GM19023 (cell line): ENCODE measurements at regions not wholly inside any gene's neighbourhood (a gene's known extent, or its start where the extent isn't known, plus 50 kb on each side); places are given as distances from the start of the nearest gene placed in this dataset.
"Not testable (repeated sequence)": the region's sequence is repeated elsewhere in the genome, so short reads cannot be mapped to it uniquely, and the experiment has no call there.

Experiments
- ATAC-seq: cut with Tn5 transposase; IDR thresholded peaks from one replicate; pipeline ENCODE4 v1.9.1; 2021; ENCODE audit warnings: mild to moderate bottlenecking, moderate library complexity; ENCODE audit not compliant: unreplicated experiment

GRCh38 chr16:60074378-60074777 is 1340.3 kb upstream of the GOT2 start:
- no peak for ATAC-seq

GRCh38 chr16:60073376-60073775 is 1339.3 kb upstream of the GOT2 start:
- no peak for ATAC-seq

- ATAC-seq = no peak
Measured at GRCh38 chr16:60064026-60064425, 1329.9 kb upstream of the GOT2 start.

- no peak for ATAC-seq
Measured at GRCh38 chr16:60061396-60061795, 1327.3 kb upstream of the GOT2 start.

- ATAC-seq = no peak
Measured at GRCh38 chr16:60060731-60061130, 1326.6 kb upstream of the GOT2 start.

- no peak for ATAC-seq
Measured at GRCh38 chr16:60059141-60059540, 1325.0 kb upstream of the GOT2 start.

GRCh38 chr16:60041671-60042070 is 1307.6 kb upstream of the GOT2 start:
- ATAC-seq = no peak

- no peak for ATAC-seq
Measured at GRCh38 chr16:60031740-60032139, 1297.6 kb upstream of the GOT2 start.

GRCh38 chr16:60027351-60027750 is 1293.2 kb upstream of the GOT2 start:
- no peak for ATAC-seq

GRCh38 chr16:60013076-60013475 is 1279.0 kb upstream of the GOT2 start:
- no peak for ATAC-seq

GRCh38 chr16:60001523-60001922 is 1267.4 kb upstream of the GOT2 start:
- no peak for ATAC-seq

GRCh38 chr16:59997706-59998105 is 1263.6 kb upstream of the GOT2 start:
- ATAC-seq = no peak

- no peak for ATAC-seq
Measured at GRCh38 chr16:59993101-59993500, 1259.0 kb upstream of the GOT2 start.

- ATAC-seq = no peak
Measured at GRCh38 chr16:59991171-59991570, 1257.1 kb upstream of the GOT2 start.

GRCh38 chr16:59988591-59988990 is 1254.5 kb upstream of the GOT2 start:
- ATAC-seq = no peak

- no peak for ATAC-seq
Measured at GRCh38 chr16:59975953-59976352, 1241.8 kb upstream of the GOT2 start.

- no peak for ATAC-seq
Measured at GRCh38 chr16:59973966-59974365, 1239.8 kb upstream of the GOT2 start.

- ATAC-seq = no peak
Measured at GRCh38 chr16:59971264-59971663, 1237.1 kb upstream of the GOT2 start.

GRCh38 chr16:59964232-59964924 is 1230.3 kb upstream of the GOT2 start:
- no peak for ATAC-seq

- ATAC-seq = no peak
Measured at GRCh38 chr16:59959311-59959710, 1225.2 kb upstream of the GOT2 start.

GRCh38 chr16:59950431-59950830 is 1216.3 kb upstream of the GOT2 start:
- ATAC-seq = no peak

GRCh38 chr16:59944041-59944440 is 1209.9 kb upstream of the GOT2 start:
- not testable (repeated sequence) for ATAC-seq

GRCh38 chr16:59941594-59941993 is 1207.5 kb upstream of the GOT2 start:
- ATAC-seq = no peak
